Activated naive CD8-positive, alpha-beta T cell treated with anti-CD3 and anti-CD28 coated beads, Interleukin-2, amount 10 ng/mL, durations not matched to agents 7 days and 5 days (primary cell): ENCODE measurements at regions not wholly inside any gene's neighbourhood (a gene's known extent, or its start where the extent isn't known, plus 50 kb on each side); places are given as distances from the start of the nearest gene placed in this dataset.
"Not testable (repeated sequence)": the region's sequence is repeated elsewhere in the genome, so short reads cannot be mapped to it uniquely, and the experiment has no call there.

ENCODE experiments used
- ATAC-seq: fragments of 150-1000 bp; cut with Tn5 transposase; one replicate; pipeline ENCODE4 v1.10.0; 2021; ENCODE audit warnings: low read depth, moderate library complexity
- POLR2A ChIA-PET: fragments of 350-600 bp; sonication (Branson Sonifier 250); formaldehyde crosslinking; loops from one replicate; lab custom pipeline; 2021; ENCODE audit warnings: antibody characterized with exemption; lab: Charles Lee
- DNase-seq: peaks from one replicate; pipeline ENCODE4 v3.0.0; 2021
- H3K27ac Mint-ChIP-seq: one replicate; pipeline ENCODE4 v1.8.0; 2022; ENCODE audit warnings: mild to moderate bottlenecking, mixed read lengths
- H3K27me3 Mint-ChIP-seq: one replicate; pipeline ENCODE4 v1.8.0; 2022; ENCODE audit warnings: mild to moderate bottlenecking, moderate library complexity, mixed read lengths
- H3K36me3 Mint-ChIP-seq: one replicate; pipeline ENCODE4 v1.8.0; 2021; ENCODE audit warnings: mild to moderate bottlenecking, mixed read lengths
- H3K4me1 Mint-ChIP-seq: one replicate; pipeline ENCODE4 v1.8.0; 2021; ENCODE audit warnings: mixed read lengths
- H3K4me3 Mint-ChIP-seq: one replicate; pipeline ENCODE4 v1.8.0; 2022; ENCODE audit warnings: mild to moderate bottlenecking, moderate library complexity, mixed read lengths
- H3K9me3 Mint-ChIP-seq: one replicate; pipeline ENCODE4 v1.8.0; 2021; ENCODE audit warnings: mixed read lengths

GRCh38 chr9:73269430-73270101, 117.9 kb downstream of the ANXA1 start:
- ATAC-seq: no peak
- no peaks in the 10 kb centered on the region for H3K36me3 Mint-ChIP-seq

DNA sequence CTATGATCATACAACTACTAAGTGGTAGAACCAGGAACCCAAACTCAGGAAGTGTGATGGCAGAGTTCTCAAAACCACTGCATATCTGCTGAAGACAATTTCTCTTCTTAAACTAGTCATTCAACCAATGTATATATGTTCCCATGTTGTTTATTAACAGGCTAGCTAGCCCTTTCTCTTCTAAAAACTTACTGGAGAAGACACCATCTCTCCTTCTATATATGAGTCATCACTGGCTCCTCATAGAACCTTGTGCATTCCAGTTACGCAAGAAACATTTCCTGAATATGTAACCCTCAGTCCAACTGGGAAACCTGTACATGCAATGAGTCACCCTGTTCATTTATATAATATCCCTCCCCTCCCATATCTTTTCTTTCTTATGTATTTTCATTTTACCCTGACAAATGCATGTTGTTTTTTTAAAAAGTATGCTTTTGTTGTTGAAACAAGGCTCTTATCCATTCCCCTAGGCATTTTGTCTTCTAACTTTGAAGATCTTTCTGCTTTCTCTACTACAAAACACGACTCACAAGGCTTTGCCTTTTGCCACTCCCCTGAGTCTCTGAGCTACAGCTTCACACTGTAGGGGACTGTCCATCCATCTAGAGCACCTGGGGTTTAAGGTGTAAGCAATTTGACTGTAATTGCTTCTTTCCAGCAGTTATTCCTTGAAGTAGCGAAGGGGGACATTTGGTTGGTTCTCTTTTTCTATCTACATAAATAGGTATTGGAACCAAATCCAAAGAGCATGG, 119.5 kb downstream of the ANXA1 start:
- Mint-ChIP-seq H3K27me3 (no peaks in the 10 kb centered on the region), H3K4me1 (no peaks in the 10 kb centered on the region), H3K4me3 (no peak overlapping the region), H3K36me3 (no peaks in the 10 kb centered on the region), H3K9me3 (no peaks in the 10 kb centered on the region), H3K27ac (no peak overlapping the region)
- POLR2A ChIA-PET: no interaction called here
- DNase-seq (no peak), ATAC-seq (no peak)

More at GRCh38 chr9:73269430-73270101, 117.9 kb downstream of the ANXA1 start:
- no peak overlapping the region for H3K4me3 Mint-ChIP-seq
- H3K9me3 Mint-ChIP-seq: no peaks in the 10 kb centered on the region
- no peak for DNase-seq
- H3K27ac Mint-ChIP-seq: no peak overlapping the region
- H3K4me1 Mint-ChIP-seq: no peaks in the 10 kb centered on the region
- POLR2A ChIA-PET: no interaction called here
- H3K27me3 Mint-ChIP-seq: no peaks in the 10 kb centered on the region

- H3K9me3 Mint-ChIP-seq: no peaks in the 10 kb centered on the region
- H3K4me1 Mint-ChIP-seq: no peaks in the 10 kb centered on the region
- DNase-seq: no peak
- H3K4me3 Mint-ChIP-seq: no peak overlapping the region
- H3K27me3 Mint-ChIP-seq: no peaks in the 10 kb centered on the region
- no peak for ATAC-seq
- no peaks in the 10 kb centered on the region for H3K36me3 Mint-ChIP-seq
- POLR2A ChIA-PET: no interaction called here
- H3K27ac Mint-ChIP-seq: no peak overlapping the region
Observed at GRCh38 chr9:73280113-73280512, 128.4 kb downstream of the ANXA1 start.

DNA sequence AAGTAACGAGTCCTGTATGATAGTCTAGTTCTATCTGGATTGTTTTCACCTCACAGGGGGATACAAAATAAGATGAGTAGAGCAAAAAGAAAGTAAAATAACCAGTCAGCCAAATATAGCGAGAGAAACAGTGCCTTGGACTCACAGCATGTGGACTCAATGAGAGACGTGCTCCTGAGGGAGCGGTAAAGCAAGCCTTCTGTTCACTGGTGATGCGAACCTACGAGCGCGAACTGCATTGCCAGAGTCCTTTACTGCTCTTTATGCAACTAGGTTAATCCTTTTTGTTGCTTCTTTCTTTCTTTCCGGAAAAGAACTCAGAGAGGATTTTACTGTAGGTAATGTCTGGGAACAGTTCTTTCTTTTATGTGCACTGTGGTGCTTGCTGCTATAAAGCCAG, 132.7 kb downstream of the ANXA1 start:
- H3K36me3 Mint-ChIP-seq: no peaks in the 10 kb centered on the region
- ATAC-seq (no peak), DNase-seq (no peak)
- H3K4me1 Mint-ChIP-seq: no peaks in the 10 kb centered on the region
- no peaks in the 10 kb centered on the region for H3K9me3 Mint-ChIP-seq
- POLR2A ChIA-PET: no interaction called here
- H3K4me3 Mint-ChIP-seq: no peak overlapping the region
- no peak overlapping the region for H3K27ac Mint-ChIP-seq
- no peaks in the 10 kb centered on the region for H3K27me3 Mint-ChIP-seq

DNA sequence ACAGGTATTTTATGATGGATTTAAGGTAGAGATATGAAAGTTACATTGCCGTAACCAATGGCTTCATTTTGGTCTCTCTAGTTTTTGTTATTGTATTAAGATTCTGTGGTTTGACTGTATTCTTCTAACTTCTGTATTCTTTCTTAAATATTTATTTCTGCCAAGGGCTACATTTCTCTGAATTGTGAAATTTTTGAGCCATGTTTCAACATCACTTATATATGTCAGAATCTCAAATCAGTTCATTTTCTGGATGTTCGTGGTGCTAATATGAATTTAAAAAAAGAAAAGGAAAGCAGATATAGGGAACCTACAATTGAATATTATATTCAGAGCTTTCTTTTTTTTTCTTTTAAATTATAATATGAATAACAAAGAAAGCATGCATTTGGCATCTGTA, 142.7 kb downstream of the ANXA1 start:
- H3K27ac Mint-ChIP-seq: no peak overlapping the region
- peaks cover 1% of the 10 kb centered on the region for H3K9me3 Mint-ChIP-seq
- POLR2A ChIA-PET: no interaction called here
- H3K4me1 Mint-ChIP-seq: no peaks in the 10 kb centered on the region
- no peaks in the 10 kb centered on the region for H3K36me3 Mint-ChIP-seq
- no peak overlapping the region for H3K4me3 Mint-ChIP-seq
- no peak for ATAC-seq
- DNase-seq: no peak
- no peaks in the 10 kb centered on the region for H3K27me3 Mint-ChIP-seq

- DNase-seq: no peak
- H3K27ac Mint-ChIP-seq: no peak overlapping the region
- H3K9me3 Mint-ChIP-seq: no peaks in the 10 kb centered on the region
- POLR2A ChIA-PET: no interaction called here
- H3K27me3 Mint-ChIP-seq: no peaks in the 10 kb centered on the region
- no peak overlapping the region for H3K4me3 Mint-ChIP-seq
- ATAC-seq: no peak
- no peaks in the 10 kb centered on the region for H3K36me3 Mint-ChIP-seq
- no peaks in the 10 kb centered on the region for H3K4me1 Mint-ChIP-seq
Observed at GRCh38 chr9:73325983-73326382, 174.3 kb downstream of the ANXA1 start.

- Mint-ChIP-seq H3K9me3 (no peaks in the 10 kb centered on the region), H3K27ac (no peak overlapping the region), H3K4me1 (no peaks in the 10 kb centered on the region), H3K27me3 (no peaks in the 10 kb centered on the region), H3K4me3 (no peak overlapping the region), H3K36me3 (no peaks in the 10 kb centered on the region)
- DNase-seq (no peak), ATAC-seq (no peak)
- POLR2A ChIA-PET: no interaction called here
Observed at GRCh38 chr9:73327149-73327548, 175.5 kb downstream of the ANXA1 start.

DNA sequence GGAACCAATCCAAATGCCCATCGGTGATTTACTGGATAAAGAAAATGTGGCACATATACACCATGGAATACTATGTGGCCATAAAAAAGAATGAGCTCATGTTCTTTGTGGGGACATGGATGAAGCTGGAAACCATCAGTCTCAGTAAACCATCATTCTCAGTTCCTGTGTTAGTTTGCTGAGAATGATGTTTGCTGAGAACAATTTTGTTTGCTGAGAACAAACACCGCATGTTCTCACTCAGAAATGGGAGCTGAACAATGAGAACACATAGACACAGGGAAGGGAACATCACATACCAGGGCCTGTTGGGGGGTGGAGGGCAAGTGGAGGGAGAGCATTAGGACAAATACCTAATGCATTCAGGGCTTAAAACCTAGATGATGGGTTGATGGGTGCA, 185.5 kb downstream of the ANXA1 start:
- H3K4me1 Mint-ChIP-seq, H3K27me3 Mint-ChIP-seq, H3K27ac Mint-ChIP-seq, POLR2A ChIA-PET, H3K36me3 Mint-ChIP-seq, H3K4me3 Mint-ChIP-seq, DNase-seq, H3K9me3 Mint-ChIP-seq, ATAC-seq: not testable (repeated sequence)

DNA sequence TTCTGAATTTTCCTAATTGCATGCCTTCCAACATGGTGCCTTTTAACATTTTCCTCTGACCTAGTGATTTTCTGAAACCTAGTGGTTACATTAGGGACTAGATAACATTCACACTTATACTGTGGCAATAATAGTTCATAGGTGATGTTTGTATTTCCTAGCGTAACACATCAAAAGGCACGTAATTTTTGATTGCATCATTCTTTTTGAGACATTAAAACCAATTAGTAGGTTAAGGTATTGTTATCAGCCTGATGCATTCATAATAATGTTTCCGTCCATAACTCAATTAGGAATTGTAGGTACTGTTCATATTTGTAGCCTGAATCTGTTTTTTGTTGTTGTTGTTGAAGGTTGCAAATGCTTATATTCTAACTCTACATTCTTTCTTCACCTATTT, 192.4 kb downstream of the ANXA1 start:
- Mint-ChIP-seq H3K4me1 (no peaks in the 10 kb centered on the region), H3K9me3 (peaks cover 1% of the 10 kb centered on the region), H3K27ac (no peak overlapping the region), H3K4me3 (no peak overlapping the region), H3K27me3 (no peaks in the 10 kb centered on the region), H3K36me3 (no peaks in the 10 kb centered on the region)
- DNase-seq (no peak), ATAC-seq (no peak)
- POLR2A ChIA-PET: no interaction called here

GRCh38 chr9:73347123-73347522, 195.5 kb downstream of the ANXA1 start:
- no peak for ATAC-seq
- H3K27me3 Mint-ChIP-seq: no peaks in the 10 kb centered on the region
- DNase-seq: no peak
- no peak overlapping the region for H3K27ac Mint-ChIP-seq
- no peaks in the 10 kb centered on the region for H3K9me3 Mint-ChIP-seq
- POLR2A ChIA-PET: no interaction called here
- H3K4me1 Mint-ChIP-seq: no peaks in the 10 kb centered on the region
- H3K4me3 Mint-ChIP-seq: no peak overlapping the region
- H3K36me3 Mint-ChIP-seq: no peaks in the 10 kb centered on the region

- POLR2A ChIA-PET: no interaction called here
- H3K27ac Mint-ChIP-seq: no peak overlapping the region
- no peaks in the 10 kb centered on the region for H3K4me1 Mint-ChIP-seq
- no peaks in the 10 kb centered on the region for H3K9me3 Mint-ChIP-seq
- no peaks in the 10 kb centered on the region for H3K36me3 Mint-ChIP-seq
- ATAC-seq: no peak
- H3K27me3 Mint-ChIP-seq: peaks cover 2% of the 10 kb centered on the region
- H3K4me3 Mint-ChIP-seq: no peak overlapping the region
- no peak for DNase-seq
Observed at GRCh38 chr9:73347720-73348119, 196.1 kb downstream of the ANXA1 start.

- no peak overlapping the region for H3K4me3 Mint-ChIP-seq
- POLR2A ChIA-PET: no interaction called here
- no peak for DNase-seq
- H3K27me3 Mint-ChIP-seq: peaks cover 2% of the 10 kb centered on the region
- H3K4me1 Mint-ChIP-seq: no peaks in the 10 kb centered on the region
- no peak overlapping the region for H3K27ac Mint-ChIP-seq
- no peaks in the 10 kb centered on the region for H3K9me3 Mint-ChIP-seq
- ATAC-seq: no peak
- H3K36me3 Mint-ChIP-seq: no peaks in the 10 kb centered on the region
Observed at GRCh38 chr9:73348471-73348870, 196.8 kb downstream of the ANXA1 start.

- H3K4me1 Mint-ChIP-seq: no peaks in the 10 kb centered on the region
- H3K9me3 Mint-ChIP-seq: no peaks in the 10 kb centered on the region
- ATAC-seq (no peak), DNase-seq (no peak)
- no peak overlapping the region for H3K4me3 Mint-ChIP-seq
- H3K27ac Mint-ChIP-seq: no peak overlapping the region
- no peaks in the 10 kb centered on the region for H3K36me3 Mint-ChIP-seq
- POLR2A ChIA-PET: no interaction called here
- peaks cover 2% of the 10 kb centered on the region for H3K27me3 Mint-ChIP-seq
Observed at GRCh38 chr9:73349476-73349875, 197.8 kb downstream of the ANXA1 start.

DNA sequence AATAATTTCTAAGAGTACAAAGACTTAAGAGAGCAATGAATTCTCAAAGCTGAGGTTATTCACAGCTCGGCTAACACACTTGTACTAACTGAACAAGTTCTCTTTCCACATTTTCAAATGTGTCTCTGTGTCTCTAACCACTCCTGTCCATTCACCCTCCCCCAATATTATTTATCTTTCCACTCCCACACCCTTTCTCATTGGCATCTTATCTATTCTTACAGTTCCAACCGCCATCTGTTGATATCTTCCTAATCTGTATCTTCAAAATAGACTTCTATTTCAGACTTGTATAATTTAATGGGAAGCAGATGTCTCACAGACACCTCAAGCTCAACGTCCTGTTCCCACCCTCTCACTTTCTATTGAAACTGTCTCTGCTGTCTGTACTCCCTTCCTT, 205.9 kb downstream of the ANXA1 start:
- Mint-ChIP-seq H3K4me1 (no peaks in the 10 kb centered on the region), H3K4me3 (no peak overlapping the region), H3K36me3 (no peaks in the 10 kb centered on the region), H3K27me3 (peaks cover under 1% of the 10 kb centered on the region), H3K27ac (no peak overlapping the region), H3K9me3 (no peaks in the 10 kb centered on the region)
- DNase-seq: no peak
- no peak for ATAC-seq
- POLR2A ChIA-PET: no interaction called here
